WTC11 (cell line): ENCODE measurements at regions not wholly inside any gene's neighbourhood (a gene's known extent, or its start where the extent isn't known, plus 50 kb on each side); places are given as distances from the start of the nearest gene placed in this dataset.

Experiments
- ZNF232 ChIP-seq: sonication (generic); formaldehyde crosslinking; IDR thresholded peaks from 2 replicates; pipeline ENCODE4 v1.8.0; 2022; ENCODE audit warnings: mild to moderate bottlenecking, missing genetic modification reagents
- ZNF671 ChIP-seq: fragments of 250-450 bp; sonication (Bioruptor Pico); IDR thresholded peaks from 2 replicates; pipeline ENCODE4 v1.8.0; 2021; ENCODE audit warnings: mild to moderate bottlenecking
- TF ChIP-seq, protein P1 (sequence below): fragments of 200-600 bp; IDR thresholded peaks from 2 replicates; pipeline ENCODE4 v1.8.0; 2022; ENCODE audit warnings: antibody characterized with exemption
- TF ChIP-seq, protein P2 (sequence below): sonication (generic); formaldehyde crosslinking; IDR thresholded peaks from 2 replicates; pipeline ENCODE4 v1.8.0; 2022; ENCODE audit warnings: mild to moderate bottlenecking, missing genetic modification reagents

DNA sequence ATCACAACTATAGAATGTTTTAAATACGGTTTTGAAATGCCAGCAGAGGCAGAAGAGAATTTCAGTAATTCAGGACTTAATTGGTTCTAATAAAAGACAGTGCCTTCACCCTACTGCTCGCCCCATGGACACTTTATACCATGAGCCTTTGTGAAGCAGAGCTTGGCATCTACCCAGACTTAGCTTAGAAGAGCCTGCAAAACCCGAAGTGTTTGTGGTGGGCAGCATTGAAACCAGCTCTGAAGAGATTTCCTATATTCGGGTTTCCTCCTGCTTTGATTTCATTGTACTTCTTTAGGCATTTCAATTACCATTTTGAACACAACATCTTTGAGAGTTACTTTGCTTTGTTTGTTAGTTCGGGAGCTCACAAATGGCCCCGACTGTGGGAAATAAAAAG lies 185.1 kb upstream of the MTNR1B start:
- TF ChIP-seq, protein P1, sequence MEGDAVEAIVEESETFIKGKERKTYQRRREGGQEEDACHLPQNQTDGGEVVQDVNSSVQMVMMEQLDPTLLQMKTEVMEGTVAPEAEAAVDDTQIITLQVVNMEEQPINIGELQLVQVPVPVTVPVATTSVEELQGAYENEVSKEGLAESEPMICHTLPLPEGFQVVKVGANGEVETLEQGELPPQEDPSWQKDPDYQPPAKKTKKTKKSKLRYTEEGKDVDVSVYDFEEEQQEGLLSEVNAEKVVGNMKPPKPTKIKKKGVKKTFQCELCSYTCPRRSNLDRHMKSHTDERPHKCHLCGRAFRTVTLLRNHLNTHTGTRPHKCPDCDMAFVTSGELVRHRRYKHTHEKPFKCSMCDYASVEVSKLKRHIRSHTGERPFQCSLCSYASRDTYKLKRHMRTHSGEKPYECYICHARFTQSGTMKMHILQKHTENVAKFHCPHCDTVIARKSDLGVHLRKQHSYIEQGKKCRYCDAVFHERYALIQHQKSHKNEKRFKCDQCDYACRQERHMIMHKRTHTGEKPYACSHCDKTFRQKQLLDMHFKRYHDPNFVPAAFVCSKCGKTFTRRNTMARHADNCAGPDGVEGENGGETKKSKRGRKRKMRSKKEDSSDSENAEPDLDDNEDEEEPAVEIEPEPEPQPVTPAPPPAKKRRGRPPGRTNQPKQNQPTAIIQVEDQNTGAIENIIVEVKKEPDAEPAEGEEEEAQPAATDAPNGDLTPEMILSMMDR, result no peak
- TF ChIP-seq, protein P2, sequence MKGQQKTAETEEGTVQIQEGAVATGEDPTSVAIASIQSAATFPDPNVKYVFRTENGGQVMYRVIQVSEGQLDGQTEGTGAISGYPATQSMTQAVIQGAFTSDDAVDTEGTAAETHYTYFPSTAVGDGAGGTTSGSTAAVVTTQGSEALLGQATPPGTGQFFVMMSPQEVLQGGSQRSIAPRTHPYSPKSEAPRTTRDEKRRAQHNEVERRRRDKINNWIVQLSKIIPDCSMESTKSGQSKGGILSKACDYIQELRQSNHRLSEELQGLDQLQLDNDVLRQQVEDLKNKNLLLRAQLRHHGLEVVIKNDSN (CRISPR knock-in tag), result no peak
- TF ChIP-seq ZNF232 (CRISPR knock-in tag) (no peak), ZNF671 (CRISPR knock-in tag) (no peak)
